ENCODE measurements at regions not wholly inside any gene's neighbourhood (a gene's known extent, or its start where the extent isn't known, plus 50 kb on each side); places are given as distances from the start of the nearest gene placed in this dataset.
"Not testable (repeated sequence)": the region's sequence is repeated elsewhere in the genome, so short reads cannot be mapped to it uniquely, and the experiment has no call there.

GRCh38 chr4:146053891-146054290 lies 115.3 kb upstream of the ZNF827 start:
- Histone ChIP-seq H3K4me1 (ENCODE audit: low read depth, poor library complexity, severe bottlenecking) (no peaks in the 10 kb centered on the region), H3K27me3 (ENCODE audit: insufficient read depth, low read depth) (no peaks in the 10 kb centered on the region), H3K4me3 (IDR thresholded peaks at IDR 0.05; ENCODE audit: insufficient read depth, low read depth, low read length) (no peak overlapping the region), H3K79me2 (ENCODE audit: insufficient read depth, low read depth) (no peaks in the 10 kb centered on the region), H3K4me2 (no peak overlapping the region), H3K9ac (no peak overlapping the region), H4K20me1 (ENCODE audit: insufficient read depth) (no peaks in the 10 kb centered on the region), H2AFZ (ENCODE audit: low read depth) (no peak overlapping the region), H3K27ac (no peak overlapping the region), H3K36me3 (ENCODE audit: insufficient read depth) (no peaks in the 10 kb centered on the region)
- TF ChIP-seq CTCF (conservative IDR thresholded peaks at IDR 0.05; ENCODE audit: low read depth, low read length) = no peak

- H3K4me3 ChIP-seq (IDR thresholded peaks at IDR 0.05; ENCODE audit: insufficient read depth, low read depth, low read length) = no peak overlapping the region
- H3K4me2 ChIP-seq = no peak overlapping the region
- no peak overlapping the region for H3K9ac ChIP-seq
- H3K27ac ChIP-seq = no peak overlapping the region
- H3K4me1 ChIP-seq (ENCODE audit: low read depth, poor library complexity, severe bottlenecking) = no peaks in the 10 kb centered on the region
- no peaks in the 10 kb centered on the region for H3K79me2 ChIP-seq (ENCODE audit: insufficient read depth, low read depth)
- no peak for TF ChIP-seq CTCF (conservative IDR thresholded peaks at IDR 0.05; ENCODE audit: low read depth, low read length)
- no peaks in the 10 kb centered on the region for H3K27me3 ChIP-seq (ENCODE audit: insufficient read depth, low read depth)
- H4K20me1 ChIP-seq (ENCODE audit: insufficient read depth) = no peaks in the 10 kb centered on the region
- no peaks in the 10 kb centered on the region for H3K36me3 ChIP-seq (ENCODE audit: insufficient read depth)
- H2AFZ ChIP-seq (ENCODE audit: low read depth) = no peak overlapping the region
Observed at GRCh38 chr4:146051728-146052391, 113.2 kb upstream of the ZNF827 start.

- no peak overlapping the region for H2AFZ ChIP-seq (ENCODE audit: low read depth)
- no peak overlapping the region for H3K4me3 ChIP-seq (IDR thresholded peaks at IDR 0.05; ENCODE audit: insufficient read depth, low read depth, low read length)
- TF ChIP-seq CTCF (conservative IDR thresholded peaks at IDR 0.05; ENCODE audit: low read depth, low read length) = no peak
- no peaks in the 10 kb centered on the region for H3K36me3 ChIP-seq (ENCODE audit: insufficient read depth)
- no peaks in the 10 kb centered on the region for H3K79me2 ChIP-seq (ENCODE audit: insufficient read depth, low read depth)
- no peaks in the 10 kb centered on the region for H3K27me3 ChIP-seq (ENCODE audit: insufficient read depth, low read depth)
- H3K4me2 ChIP-seq = no peak overlapping the region
- no peak overlapping the region for H3K27ac ChIP-seq
- no peaks in the 10 kb centered on the region for H4K20me1 ChIP-seq (ENCODE audit: insufficient read depth)
- no peaks in the 10 kb centered on the region for H3K4me1 ChIP-seq (ENCODE audit: low read depth, poor library complexity, severe bottlenecking)
- no peak overlapping the region for H3K9ac ChIP-seq
Observed at GRCh38 chr4:146051223-146051622, 112.6 kb upstream of the ZNF827 start.

- Histone ChIP-seq H3K79me2 (ENCODE audit: insufficient read depth, low read depth) (no peaks in the 10 kb centered on the region), H3K27me3 (ENCODE audit: insufficient read depth, low read depth) (no peaks in the 10 kb centered on the region), H3K27ac (no peak overlapping the region), H2AFZ (ENCODE audit: low read depth) (no peak overlapping the region), H3K4me3 (IDR thresholded peaks at IDR 0.05; ENCODE audit: insufficient read depth, low read depth, low read length) (no peak overlapping the region), H3K4me1 (ENCODE audit: low read depth, poor library complexity, severe bottlenecking) (no peaks in the 10 kb centered on the region), H4K20me1 (ENCODE audit: insufficient read depth) (no peaks in the 10 kb centered on the region), H3K4me2 (no peak overlapping the region), H3K36me3 (ENCODE audit: insufficient read depth) (no peaks in the 10 kb centered on the region), H3K9ac (no peak overlapping the region)
- TF ChIP-seq CTCF (conservative IDR thresholded peaks at IDR 0.05; ENCODE audit: low read depth, low read length) = no peak
Observed at GRCh38 chr4:146049802-146050201, 111.2 kb upstream of the ZNF827 start.

- not testable (repeated sequence) for H3K27ac ChIP-seq; H3K79me2 ChIP-seq (ENCODE audit: insufficient read depth, low read depth); H3K36me3 ChIP-seq (ENCODE audit: insufficient read depth); H3K4me1 ChIP-seq (ENCODE audit: low read depth, poor library complexity, severe bottlenecking); H3K4me3 ChIP-seq (IDR thresholded peaks at IDR 0.05; ENCODE audit: insufficient read depth, low read depth, low read length); H3K9ac ChIP-seq; H3K27me3 ChIP-seq (ENCODE audit: insufficient read depth, low read depth); H2AFZ ChIP-seq (ENCODE audit: low read depth); H4K20me1 ChIP-seq (ENCODE audit: insufficient read depth); H3K4me2 ChIP-seq
Observed at GRCh38 chr4:146047768-146048167, 109.1 kb upstream of the ZNF827 start.

Measured in KMS-11 (cell line).